ENCODE measurements at regions not wholly inside any gene's neighbourhood (a gene's known extent, or its start where the extent isn't known, plus 50 kb on each side); places are given as distances from the start of the nearest gene placed in this dataset.

GRCh38 chr15:47950447-47950846 is 170.3 kb upstream of the SLC24A5 start:
- no peak overlapping the region for H3K27ac ChIP-seq
- no peak for TF ChIP-seq CTCF (conservative IDR thresholded peaks at IDR 0.05)

GRCh38 chr15:47951781-47952180 is 169.0 kb upstream of the SLC24A5 start:
- TF ChIP-seq CTCF (conservative IDR thresholded peaks at IDR 0.05): no peak
- no peak overlapping the region for H3K27ac ChIP-seq

GRCh38 chr15:47954196-47954595 is 166.6 kb upstream of the SLC24A5 start:
- TF ChIP-seq CTCF (conservative IDR thresholded peaks at IDR 0.05): no peak

GRCh38 chr15:47955021-47955420 is 165.8 kb upstream of the SLC24A5 start:
- no peak overlapping the region for H3K27ac ChIP-seq
- no peak for TF ChIP-seq CTCF (conservative IDR thresholded peaks at IDR 0.05)

More at GRCh38 chr15:47954196-47954595, 166.6 kb upstream of the SLC24A5 start:
- no peak overlapping the region for H3K27ac ChIP-seq

GRCh38 chr15:47959617-47960413 is 161.0 kb upstream of the SLC24A5 start:
- no peak for TF ChIP-seq CTCF (conservative IDR thresholded peaks at IDR 0.05)
- H3K27ac ChIP-seq: no peak overlapping the region

GRCh38 chr15:47961401-47962090 is 159.2 kb upstream of the SLC24A5 start:
- no peak for TF ChIP-seq CTCF (conservative IDR thresholded peaks at IDR 0.05)
- no peak overlapping the region for H3K27ac ChIP-seq

GRCh38 chr15:47963265-47963664 is 157.5 kb upstream of the SLC24A5 start:
- TF ChIP-seq CTCF (conservative IDR thresholded peaks at IDR 0.05): no peak
- H3K27ac ChIP-seq: no peak overlapping the region

Data from VCaP (cell line).